ENCODE measurements at regions not wholly inside any gene's neighbourhood (a gene's known extent, or its start where the extent isn't known, plus 50 kb on each side); places are given as distances from the start of the nearest gene placed in this dataset.

DNA sequence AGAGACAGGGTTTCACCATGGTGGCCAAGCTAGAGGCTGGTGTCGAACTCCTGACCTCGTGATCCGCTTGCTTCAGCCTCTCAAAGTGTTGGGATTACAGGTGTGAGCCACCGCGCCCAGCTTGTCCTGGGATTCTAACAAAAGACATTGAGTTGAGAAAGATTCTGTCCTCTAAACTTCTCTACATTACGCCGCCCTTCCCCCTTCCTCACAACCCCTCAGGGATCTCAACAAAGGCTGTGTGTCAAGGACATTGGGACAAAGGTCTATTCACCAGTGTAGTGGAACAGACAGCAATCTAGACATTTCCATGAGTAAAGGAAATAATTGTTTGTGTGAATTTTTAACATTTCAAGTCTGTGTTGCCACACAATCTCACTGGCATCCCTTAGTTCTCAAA, 68.8 kb upstream of the KIF5B start (continued):
- TF ChIP-seq ZNF280D (CRISPR knock-in tag; IDR thresholded peaks at IDR 0.05) = peak; percentile 38; the same call in 1 of the 2 replicates
- peak; percentile 34; the same call in 1 of the 2 replicates for TF ChIP-seq CBX5 (CRISPR knock-in tag; IDR thresholded peaks at IDR 0.05; ENCODE audit: borderline replicate concordance)
- TF ChIP-seq TP53 (CRISPR knock-in tag; conservative IDR thresholded peaks at IDR 0.05) = no peak
- peak; percentile 23; the same call in 1 of the 2 replicates for TF ChIP-seq ZNF687 (CRISPR knock-in tag; IDR thresholded peaks at IDR 0.05)
- TF ChIP-seq ZNF281 (CRISPR knock-in tag; IDR thresholded peaks at IDR 0.05; ENCODE audit: borderline replicate concordance) = peak; percentile 88; the same call in 1 of the 2 replicates
- TF ChIP-seq SKI (IDR thresholded peaks at IDR 0.05; ENCODE audit: partially characterized antibody) = peak; percentile 41
- no peak for TF ChIP-seq SRF (IDR thresholded peaks at IDR 0.05; ENCODE audit: low read depth, low read length)
- TF ChIP-seq ZBTB1 (CRISPR knock-in tag; IDR thresholded peaks at IDR 0.05; ENCODE audit: borderline replicate concordance) = no peak
- no peak for TF ChIP-seq PLSCR1 (CRISPR knock-in tag; IDR thresholded peaks at IDR 0.05; ENCODE audit: borderline replicate concordance)
- no peak for TF ChIP-seq PHF20 (CRISPR knock-in tag; IDR thresholded peaks at IDR 0.05)
- TF ChIP-seq FOXP4 (CRISPR knock-in tag; IDR thresholded peaks at IDR 0.05) = peak; percentile 64; the same call in 1 of the 2 replicates
- 0 out of 2 replicates have a peak, but pooled peaks have one; percentile 29 for TF ChIP-seq ZNF121 (CRISPR knock-in tag; IDR thresholded peaks at IDR 0.05)
- no peak for TF ChIP-seq CHD4 (IDR thresholded peaks at IDR 0.05; ENCODE audit: borderline replicate concordance, low read length)
- TF ChIP-seq ELF1 (CRISPR knock-in tag; IDR thresholded peaks at IDR 0.05) = 0 out of 2 replicates have a peak, but pooled peaks have one; percentile 26
- no peak for TF ChIP-seq ZBTB25 (CRISPR knock-in tag; IDR thresholded peaks at IDR 0.05)
